Fibroblast of lung (primary cell): ENCODE measurements at regions not wholly inside any gene's neighbourhood (a gene's known extent, or its start where the extent isn't known, plus 50 kb on each side); places are given as distances from the start of the nearest gene placed in this dataset.

Experiments
- CTCF ChIP-seq, 2 donors: IDR thresholded peaks in 1 of 2; conservative IDR thresholded peaks in 1 of 2; 1 replicate in 1 of 2; 2 replicates in 1 of 2; pipeline ENCODE4 v1.5.1; 2011 to 2012; ENCODE audit warnings: low read length in 2 of 2, control low read depth in 1 of 2, inconsistent platforms in 1 of 2, low read depth in 1 of 2, mild to moderate bottlenecking in 1 of 2
- EZH2 ChIP-seq: IDR thresholded peaks from 2 replicates; pipeline ENCODE4 v1.5.1; 2012; ENCODE audit warnings: low read length, control low read depth, mild to moderate bottlenecking; ENCODE audit errors: missing control alignments

- no peak for TF ChIP-seq CTCF (conservative IDR thresholded peaks at IDR 0.05 in 1 of 2, IDR thresholded peaks at IDR 0.05 in 1 of 2; ENCODE audit: low read depth in 1 of 2, low read length in 2 of 2)
- no peak for TF ChIP-seq EZH2
Measured at GRCh38 chr4:60366661-60367060, 833.5 kb upstream of the ADGRL3 start.
